ENCODE measurements at regions not wholly inside any gene's neighbourhood (a gene's known extent, or its start where the extent isn't known, plus 50 kb on each side); places are given as distances from the start of the nearest gene placed in this dataset.
"Not testable (repeated sequence)": the region's sequence is repeated elsewhere in the genome, so short reads cannot be mapped to it uniquely, and the experiment has no call there.

DNA sequence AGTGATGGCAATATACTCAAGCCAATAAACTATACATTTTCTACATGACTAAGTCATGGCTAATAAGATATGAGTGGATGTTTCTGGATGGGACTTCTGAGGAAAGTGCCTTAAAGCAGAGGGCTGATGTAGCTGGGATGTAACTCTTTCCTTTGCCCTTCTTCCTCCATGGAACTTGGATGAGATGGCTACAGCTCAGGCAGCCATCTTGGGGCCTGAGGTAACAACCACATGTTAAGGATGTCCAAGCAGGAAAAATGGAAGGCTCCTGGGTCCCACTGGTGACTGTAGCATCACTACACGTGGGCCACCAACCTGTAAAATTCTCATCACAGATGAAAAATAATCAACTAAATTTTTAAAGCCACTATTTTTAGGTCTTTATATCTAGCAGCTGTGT, 54.4 kb upstream of the GRIP1 start:
- DNase-seq (ENCODE audit: low spot score): no peak

DNA sequence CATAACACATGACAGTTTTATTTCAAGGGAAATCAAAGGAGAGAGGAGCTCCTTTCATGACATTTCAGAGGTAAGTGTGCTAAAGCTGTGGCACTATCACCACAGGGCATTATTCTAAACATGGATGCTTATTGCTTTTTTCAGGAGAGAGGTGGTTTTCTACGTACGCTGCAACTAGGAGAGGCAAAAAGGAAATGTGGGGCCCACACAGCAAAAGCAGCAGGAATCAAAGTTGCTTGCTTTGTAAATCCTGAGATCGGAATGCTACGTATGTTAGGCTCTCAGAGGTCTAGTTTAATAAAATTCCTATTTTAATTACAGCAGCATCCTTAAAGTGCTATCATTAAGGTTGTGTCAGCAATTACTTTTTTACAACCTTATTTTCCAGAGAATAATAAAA, 55.0 kb upstream of the GRIP1 start:
- DNase-seq (ENCODE audit: low spot score): no peak

DNA sequence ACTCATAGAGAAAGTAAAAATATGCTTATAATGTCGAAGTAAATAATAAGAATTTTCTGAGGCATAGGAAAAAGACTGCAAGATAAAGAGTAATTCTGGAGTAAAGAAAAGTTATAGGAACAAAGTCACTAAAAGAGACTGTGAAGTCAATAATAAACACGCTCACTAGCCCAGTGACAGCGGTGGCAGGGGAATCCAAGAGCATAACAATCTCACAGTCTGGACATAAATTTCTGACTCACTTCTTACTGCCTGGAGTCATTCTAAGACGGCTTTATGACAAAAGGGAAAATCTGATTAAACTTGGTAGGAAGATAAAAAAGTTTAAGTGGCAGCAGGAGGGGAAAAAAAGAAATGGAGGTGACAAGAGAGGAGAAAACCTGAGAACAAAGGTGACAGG, 56.4 kb upstream of the GRIP1 start:
- DNase-seq (ENCODE audit: low spot score): no peak

DNA sequence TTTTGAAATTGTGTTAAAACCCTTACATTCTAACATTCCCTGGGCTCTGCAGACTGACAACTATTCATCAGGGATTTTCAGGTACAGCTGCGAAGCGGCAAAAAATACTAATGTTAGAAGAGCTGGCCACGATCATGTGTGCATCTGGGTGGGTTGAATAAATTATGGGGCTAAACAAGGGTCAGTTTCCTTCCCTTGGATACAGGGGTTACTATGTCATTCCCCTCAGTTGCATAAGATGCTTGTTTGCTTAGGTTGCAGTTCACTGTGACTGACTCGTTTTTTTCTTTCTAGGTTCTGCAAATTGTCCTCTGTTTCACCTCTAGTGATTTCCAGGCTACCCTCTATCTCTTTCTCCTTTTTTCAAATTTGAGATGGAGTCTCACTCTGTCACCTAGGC, 58.1 kb upstream of the GRIP1 start:
- no peak for DNase-seq (ENCODE audit: low spot score)

DNA sequence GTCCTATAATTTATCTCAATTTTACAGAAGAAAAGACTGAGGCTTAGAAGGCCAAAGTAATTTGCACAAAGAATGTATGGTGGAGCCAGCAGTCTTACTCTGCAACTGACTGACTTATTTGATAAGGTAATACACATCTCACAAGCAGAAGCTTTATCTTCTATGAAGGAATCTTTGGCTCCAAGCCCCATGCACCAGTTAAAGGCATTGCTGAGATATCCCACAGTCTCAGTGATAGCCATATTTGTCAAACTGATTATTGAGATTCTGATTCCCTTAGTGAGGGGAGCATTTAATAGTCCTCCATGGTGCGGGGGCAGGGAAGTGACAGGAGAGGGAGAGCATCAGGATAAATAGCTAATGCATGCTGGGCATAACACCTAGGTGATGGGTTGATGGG, 60.4 kb upstream of the GRIP1 start:
- DNase-seq (ENCODE audit: low spot score): no peak

DNA sequence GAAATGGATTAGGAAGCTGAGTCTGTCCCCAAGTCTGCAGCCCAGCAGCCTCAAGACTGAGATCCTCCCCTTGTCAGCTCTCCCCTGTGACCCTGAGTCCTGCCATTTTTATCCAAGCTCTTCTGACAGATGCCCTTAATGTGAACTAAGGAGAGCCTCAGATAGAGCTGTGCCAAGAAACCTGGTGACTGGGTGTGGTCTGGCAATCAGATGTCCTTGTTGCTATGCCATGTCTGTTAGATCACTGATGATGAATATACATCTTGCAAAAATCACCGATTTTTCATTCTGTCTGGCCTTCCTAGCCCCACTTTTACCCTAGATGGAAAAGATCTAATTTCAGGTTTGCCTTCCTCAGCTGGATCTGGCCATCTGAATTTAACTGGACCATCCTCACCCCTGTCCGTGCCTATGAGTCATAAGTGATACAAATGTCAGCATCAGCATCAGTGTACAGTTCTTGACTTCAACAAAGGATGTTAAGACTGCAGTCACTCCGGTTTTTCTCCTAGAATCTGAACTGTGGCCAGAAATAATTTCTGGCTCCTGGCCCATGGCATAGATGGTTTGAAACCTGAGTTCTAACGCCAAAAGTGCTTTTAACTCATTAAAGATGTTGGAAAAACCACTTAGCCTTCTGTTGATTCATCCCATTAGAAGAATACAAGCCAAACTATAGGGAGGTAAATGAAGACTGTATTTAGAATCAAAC, 61.2 kb upstream of the GRIP1 start:
- DNase-seq (ENCODE audit: low spot score): no peak

DNA sequence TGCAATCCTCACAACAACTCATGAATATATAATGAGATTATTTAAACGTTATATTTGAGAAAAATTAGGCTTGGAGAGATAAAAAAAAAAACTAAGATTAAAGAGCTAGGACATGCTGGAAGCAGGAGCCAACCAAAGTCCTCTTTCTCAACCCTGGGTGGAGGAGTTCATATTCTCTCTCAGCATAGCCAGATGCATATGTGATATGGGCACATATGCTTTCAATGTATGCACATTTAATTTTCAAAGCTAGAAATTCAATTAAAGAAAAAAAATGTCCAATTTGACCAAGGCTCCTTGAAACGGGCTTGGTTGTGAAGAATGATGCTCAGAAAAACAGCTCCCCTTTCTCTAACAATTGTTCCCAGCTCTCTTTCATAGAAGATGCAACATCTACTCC, 61.9 kb upstream of the GRIP1 start:
- no peak for DNase-seq (ENCODE audit: low spot score)

DNA sequence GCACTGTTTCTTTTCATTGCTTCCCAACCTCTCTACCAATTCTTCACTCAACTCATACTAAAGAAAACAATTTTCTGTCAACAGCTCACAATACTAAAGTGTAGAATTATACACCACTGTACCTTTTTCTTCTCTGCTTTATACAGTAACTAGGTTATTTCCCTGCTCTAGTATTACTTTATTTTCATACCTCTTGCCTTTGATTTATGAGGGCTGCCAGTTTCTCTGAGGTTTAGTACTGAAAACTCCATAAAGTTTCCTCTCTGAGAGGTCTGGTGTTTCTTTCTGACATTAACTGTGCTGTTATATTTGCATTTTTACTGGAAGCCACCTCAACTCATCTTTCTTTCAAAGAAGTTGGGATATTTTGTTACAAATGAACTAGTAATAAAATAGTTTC, 63.0 kb upstream of the GRIP1 start:
- no peak for DNase-seq (ENCODE audit: low spot score)

DNA sequence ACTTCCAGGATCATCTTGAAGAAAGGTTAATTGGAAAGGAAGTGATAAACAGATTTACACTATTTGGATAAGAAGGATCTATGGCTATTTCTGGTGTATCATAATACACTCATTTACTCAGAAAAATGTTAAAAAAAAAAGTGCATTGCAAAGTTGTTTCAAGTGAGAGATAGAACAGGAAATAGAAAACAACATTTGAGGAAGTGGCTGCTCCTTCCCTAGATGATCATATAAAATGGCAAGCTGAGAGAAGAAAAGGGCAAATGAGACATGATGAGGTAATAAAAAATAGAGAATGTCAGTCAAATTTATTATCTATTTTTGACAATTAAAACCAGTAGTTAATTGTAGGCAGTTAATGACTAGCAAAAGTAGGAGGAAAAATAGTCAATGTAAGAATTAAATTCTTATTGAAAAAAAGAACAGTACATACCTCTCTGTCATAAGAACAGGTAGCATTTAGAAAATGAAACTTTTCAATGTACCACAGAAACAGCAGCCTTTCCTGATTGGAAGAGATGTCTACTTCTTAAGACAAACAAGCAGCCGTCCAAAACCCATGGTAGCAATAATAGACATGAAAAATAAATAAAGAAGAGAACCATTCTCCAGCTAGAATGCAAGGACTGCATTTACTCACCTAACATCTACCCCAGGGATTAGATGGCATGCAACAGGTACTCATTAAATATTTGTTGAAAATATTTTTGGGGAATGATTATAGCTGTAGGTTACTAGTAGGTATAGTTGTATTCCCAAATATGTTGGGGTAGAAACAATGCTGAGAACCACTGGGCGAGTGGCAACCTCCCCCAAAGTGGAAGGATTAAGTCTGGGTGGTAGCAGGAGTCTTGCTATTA, 63.9 kb upstream of the GRIP1 start:
- no peak for DNase-seq (ENCODE audit: low spot score)

DNA sequence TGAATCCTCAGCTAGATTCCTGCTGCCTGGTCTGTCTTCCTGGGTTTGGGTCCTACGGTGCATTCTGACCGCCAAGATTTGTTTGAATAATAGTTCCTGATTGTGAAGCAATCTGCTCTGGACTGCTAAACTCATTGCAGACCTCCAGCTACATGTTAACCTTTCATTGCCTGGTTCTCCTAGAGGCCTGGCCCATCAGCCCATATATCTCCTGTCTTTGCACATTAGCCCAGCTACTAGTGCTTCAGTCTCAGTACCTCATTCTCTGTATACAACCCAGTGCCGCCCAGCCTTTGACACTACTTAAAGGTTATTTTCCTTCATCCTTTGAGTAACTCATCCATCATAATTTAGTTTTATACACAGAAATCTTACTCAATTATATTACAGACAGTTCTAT, 65.6 kb upstream of the GRIP1 start:
- DNase-seq (ENCODE audit: low spot score): no peak

DNA sequence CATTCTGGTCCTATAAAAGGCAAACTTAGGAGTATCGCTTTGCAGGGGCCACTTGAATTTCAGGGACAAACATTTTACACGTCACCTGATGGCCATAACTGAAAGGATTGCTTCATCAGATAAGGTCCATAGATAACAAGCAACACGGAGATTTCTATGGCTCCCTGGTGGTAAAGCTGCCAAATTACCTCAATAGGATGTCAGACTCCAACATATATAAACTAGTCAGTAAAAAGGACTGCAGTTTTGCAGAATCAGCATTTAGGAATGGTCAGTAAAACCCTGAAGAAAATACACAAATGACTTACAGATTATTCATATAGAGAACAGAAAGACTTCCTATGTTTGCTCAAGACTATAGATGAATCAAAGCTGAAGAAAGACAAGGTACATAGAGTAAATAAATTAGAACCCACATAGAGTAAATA, 66.1 kb upstream of the GRIP1 start:
- DNase-seq (ENCODE audit: low spot score): no peak

DNA sequence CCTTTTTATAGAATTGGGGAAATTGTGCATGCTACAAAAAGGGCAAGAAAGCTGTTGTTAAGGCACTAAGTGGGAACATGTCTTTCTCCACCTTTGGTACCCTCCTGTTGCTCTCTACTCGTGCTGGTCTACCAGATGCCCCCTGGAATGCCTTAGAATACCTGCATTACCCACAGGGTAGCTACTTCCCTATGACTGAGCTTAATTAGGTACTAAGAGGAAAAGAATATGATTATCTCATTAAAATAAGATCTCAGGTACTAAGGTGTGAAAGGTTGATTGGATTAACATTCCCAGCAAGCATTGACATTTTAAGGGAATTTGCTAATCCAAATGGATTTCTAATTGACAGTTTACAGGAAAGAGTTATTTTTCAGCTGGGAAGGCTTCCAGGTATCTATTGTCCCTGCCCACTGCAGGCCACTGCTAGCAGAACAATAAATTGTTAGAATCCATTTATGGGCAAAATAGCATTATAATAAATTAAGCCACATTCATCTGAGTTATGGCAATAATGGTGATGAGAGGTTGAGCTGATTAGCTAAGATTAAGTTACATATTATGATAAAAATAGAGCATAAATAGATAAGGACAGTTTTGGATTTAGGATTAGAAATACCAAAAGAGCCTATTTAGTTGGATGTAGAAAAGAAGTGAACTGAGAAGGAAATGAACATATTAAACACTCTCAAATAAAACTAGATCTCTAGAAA, 67.8 kb upstream of the GRIP1 start:
- no peak for DNase-seq (ENCODE audit: low spot score)

DNA sequence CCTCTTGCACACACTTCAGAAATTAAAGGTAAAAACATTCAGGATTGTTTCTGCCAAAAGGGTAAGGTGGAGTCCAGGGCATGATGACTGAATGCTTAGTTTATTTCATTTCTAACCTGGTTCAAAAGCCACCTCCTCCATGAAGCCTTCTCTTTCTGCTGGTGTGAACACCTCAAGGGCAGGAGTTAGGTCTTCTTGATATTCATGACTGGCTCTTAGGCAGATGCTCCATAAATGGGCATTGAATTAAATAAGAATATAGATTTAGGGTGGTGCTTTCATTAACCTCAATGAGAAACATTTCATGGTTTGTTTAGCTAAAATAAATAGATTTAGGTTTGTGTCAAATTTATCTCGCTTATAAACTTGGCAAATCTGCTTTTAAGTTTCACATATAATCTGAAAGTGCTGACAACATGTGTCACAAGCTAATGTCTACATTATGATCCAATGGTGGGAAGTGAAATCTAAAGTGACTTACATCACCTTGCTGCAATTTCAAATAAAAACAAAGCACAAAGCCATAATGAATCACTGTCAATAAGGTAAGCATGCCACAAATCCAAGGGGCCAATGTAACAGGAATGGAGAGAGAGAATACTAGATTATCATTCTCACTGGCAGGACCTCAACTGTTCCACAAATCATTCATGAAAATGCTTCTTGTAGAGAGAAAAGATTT, 72.7 kb upstream of the GRIP1 start:
- DNase-seq (ENCODE audit: low spot score): no peak

DNA sequence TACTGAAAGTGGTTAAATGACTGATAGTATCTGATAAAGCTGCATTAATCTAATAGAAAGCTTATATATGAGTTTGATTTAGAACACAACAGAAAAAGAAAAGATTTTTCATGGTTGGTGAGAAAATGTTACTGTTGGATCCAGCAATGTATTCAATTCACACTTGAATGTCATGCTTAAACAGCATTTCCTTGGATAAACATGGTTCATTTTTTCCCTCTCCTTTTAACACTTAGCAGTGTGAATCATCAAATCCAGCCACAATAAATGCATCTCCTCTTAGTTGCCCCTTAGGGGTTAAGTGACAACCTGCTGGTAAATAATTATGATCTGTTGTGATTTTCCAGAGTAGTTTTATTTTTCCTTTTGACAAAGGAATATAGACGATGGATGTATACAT, 74.9 kb upstream of the GRIP1 start:
- DNase-seq (ENCODE audit: low spot score): no peak

DNA sequence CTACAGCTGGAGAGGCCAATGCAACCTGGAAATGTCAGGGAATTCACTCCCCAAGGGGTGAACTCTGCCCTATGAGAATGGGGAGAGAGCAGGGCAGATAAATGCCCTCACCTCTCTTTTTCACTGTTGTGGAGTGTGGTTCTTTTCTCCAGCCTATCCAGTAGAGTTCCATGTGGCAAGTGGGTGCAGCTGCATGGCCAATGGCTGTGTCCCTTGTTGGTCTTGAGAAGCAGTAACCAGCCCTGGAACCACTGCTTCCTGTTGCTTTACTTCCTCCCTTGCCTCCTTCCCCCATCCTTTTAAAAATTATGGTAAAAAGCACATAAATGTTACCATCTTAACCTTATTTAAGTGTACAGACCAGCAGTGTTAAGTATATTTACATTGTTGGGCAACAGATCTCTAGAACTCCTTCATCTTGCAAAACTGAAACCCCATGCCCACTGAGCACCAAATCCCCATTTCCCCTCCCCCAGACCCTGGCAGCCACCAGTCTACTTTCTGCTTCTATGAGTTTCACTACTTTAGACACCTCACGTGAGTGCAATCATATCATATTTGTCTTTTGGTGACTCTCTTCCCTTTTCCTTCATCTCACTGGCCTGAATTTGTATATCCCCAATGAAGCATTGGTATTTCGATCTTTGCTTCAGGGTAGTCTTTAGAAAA, 77.0 kb upstream of the GRIP1 start:
- DNase-seq (ENCODE audit: low spot score): no peak

DNA sequence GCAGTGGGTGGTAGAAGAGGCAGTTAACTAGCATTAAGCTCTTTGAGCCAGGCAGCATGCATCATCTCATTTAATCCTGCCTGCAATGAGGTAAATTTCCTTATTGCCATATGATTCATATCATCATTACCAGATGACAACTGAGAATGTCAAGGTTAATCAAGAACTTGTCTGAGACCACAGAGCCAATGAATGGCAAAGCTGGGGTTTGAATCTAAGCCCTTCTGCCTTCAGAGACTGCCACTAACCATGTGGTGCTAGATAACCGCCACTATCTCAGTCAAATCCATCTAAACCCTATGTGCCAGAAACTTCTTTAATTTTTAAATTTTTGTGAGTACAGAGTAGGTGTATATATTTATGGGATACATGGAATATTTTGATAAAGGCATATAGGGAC, 77.8 kb upstream of the GRIP1 start:
- no peak for DNase-seq (ENCODE audit: low spot score)

DNA sequence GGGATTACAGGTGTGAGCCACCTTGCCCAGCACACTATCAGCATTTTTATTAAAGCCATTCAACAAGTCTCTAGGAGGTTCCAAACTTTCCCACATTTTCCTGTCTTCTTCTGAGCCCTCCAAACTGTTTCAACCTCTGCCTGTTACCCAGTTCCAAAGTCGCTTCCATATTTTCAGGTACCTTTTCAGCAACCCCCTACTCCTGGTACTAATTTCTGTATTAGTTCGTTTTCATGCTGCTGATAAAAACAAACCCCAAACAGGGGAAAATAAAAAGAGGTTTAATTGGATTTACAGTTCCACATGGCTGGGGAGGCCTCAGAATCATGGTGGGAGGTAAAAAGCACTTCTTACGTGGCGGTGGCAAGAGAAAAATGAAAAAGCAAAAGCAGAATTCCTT, 81.2 kb upstream of the GRIP1 start:
- not testable (repeated sequence) for DNase-seq (ENCODE audit: low spot score)

DNA sequence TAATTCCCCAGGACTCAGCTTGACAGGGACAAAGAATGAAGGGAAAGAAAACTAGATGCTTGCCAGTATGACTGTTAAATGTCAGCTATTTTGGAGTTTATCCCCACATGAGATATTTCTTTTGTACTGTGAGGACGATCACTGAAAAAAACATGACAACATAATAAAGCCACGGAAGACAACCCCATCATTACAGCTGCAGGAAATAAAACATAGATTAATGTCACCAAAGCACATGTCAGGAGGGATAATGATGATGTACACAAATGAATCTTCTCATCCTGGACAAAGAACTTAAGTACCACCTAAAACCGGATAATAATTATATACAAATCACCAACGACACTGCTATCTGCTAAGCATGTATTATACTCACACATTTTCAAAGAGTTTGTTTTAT, 84.6 kb upstream of the GRIP1 start:
- DNase-seq (ENCODE audit: low spot score): no peak

DNA sequence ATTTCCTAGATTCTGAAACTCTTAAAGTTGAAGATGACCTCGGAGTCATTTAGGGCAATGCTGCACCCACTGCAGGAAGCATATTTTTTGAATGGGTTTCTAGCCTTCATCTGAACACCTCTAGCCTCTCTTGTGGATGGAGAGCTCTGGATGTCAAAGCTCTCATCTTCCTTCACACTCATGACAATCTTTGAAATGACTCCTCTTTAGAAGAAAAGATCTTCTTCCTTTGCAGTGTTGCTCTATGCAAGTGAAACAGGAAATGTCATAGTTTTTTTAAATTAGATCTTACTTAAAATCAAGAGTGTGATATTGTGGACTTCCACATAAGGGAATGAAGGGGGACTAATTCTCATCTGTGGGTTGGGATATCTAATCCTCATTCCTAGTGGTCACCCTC, 86.3 kb upstream of the GRIP1 start:
- no peak for DNase-seq (ENCODE audit: low spot score)

DNA sequence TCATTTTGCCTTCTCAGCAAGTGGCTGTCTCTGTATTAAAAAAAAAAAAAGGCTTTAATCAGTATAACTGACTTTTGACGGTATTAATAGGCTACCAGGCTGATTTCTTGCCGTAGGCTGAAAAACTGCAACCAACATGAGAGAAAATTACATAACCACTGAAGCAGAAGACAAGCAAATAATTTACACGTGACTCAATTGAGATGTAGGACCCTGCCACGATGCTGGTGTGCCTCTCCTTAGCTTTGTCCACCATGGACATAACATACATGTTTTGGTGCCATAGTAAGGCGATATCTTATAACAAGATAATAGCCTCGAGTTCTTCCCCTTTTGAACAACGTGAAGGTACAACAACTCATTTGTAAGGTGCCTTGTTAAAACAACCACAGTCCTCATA, 88.7 kb upstream of the GRIP1 start:
- DNase-seq (ENCODE audit: low spot score): no peak

DNA sequence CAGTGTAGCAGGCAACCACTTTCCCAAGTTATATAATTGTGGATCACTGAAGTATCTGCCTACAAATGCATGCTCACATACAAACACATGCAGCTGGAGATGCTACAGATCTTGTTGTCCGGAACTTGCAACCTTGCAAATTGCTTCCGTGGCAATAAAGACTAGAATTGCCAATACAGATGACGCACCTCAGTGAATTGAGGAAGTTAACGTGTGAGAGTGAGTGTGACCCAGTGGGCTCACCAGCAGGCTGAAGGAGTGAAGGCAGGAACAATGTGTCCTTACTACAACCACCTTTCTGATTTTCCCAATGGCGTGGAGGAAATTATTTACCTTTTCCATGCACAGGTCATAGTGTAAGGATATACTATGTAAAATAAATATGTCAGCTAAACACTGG, 89.4 kb upstream of the GRIP1 start:
- no peak for DNase-seq (ENCODE audit: low spot score)

DNA sequence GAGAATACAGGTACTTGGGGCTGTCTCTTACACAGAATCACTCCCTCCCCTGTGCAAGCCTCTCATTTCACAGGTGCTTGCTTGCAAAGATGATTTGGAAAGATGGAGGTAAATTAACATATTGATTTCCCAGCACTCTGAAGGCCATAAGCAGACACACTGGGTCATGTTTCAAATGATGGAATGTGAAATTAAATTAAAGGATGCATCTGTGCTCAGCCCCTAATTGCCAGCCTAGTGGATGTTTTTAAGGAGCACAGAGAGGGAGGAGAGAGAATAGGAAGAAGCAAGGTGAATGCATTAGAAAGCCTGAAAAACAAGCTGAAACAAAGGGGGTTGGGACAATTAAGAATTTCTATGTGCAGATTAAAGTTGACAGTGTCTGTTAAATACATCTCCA, 96.1 kb upstream of the GRIP1 start:
- no peak for DNase-seq (ENCODE audit: low spot score)

Measured in AG20443 (cell line).